HuH-7 (cell line): ENCODE measurements at regions not wholly inside any gene's neighbourhood (a gene's known extent, or its start where the extent isn't known, plus 50 kb on each side); places are given as distances from the start of the nearest gene placed in this dataset.

Experiments used
- DNase-seq: peaks from one replicate; pipeline ENCODE4 v3.0.0; 2011; ENCODE audit warnings: low spot score

DNA sequence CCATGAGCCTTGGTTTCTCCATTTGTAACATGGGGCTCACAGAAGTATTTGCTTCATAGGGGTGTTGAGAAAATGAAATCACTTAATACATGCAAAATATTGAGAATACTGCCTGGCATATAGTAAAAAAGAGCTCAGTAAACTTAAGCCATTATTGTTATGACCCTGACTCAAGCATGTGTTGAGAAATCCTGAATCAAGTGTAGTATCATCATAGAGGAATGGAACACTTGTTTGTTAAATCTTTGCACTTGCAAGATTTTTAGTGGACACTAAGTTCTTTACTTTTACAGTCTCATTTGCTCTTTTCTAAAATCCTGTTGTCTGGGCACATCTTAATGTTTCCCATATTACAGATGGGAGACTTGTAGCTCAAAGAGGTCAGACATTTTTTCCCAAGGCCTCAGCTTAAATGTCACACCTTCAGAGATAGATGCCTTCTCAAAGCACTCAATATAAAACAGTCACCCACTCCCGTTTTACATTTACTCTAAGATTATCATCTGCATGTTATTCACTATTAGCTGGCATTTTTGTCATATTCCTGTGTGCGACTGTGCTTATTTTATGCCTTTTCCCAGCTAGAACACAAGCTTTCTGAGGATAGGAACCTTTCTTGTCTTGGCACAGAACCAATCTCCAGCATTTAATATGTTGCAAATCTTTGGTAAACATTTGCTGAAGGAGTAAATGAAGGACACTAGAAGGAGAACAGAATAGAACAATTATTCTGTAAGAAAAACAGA is 250.0 kb upstream of the TNC start:
- no peak for DNase-seq

DNA sequence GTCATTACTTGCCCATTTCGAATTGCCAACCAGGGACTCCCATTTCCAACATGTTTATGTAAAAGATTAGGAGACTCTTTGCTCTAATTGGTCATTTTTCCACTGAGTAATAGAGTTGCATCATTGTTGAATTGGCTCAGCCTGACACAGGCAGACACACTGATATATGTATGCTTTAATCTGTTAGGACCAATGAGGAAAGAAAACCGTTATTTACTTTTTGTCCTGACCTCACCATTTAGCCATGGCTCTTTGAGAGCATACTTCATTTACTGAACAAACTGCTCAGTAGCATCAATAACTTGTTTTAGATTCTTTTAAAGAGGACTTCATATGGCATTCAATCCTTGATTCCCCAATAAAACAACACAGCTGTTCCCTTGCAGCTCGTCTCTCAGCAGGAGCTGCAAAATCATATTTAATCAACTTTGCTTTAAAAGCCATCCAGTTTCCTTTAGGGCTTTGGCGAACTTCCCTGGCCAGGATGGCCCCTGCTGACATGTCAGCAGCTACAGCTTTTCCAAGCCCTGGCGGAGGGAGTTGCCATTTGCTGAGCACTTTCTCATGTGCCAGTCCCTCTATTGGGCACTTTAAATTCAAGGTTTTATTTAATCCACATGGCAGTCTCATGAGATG is 251.5 kb upstream of the TNC start:
- DNase-seq = no peak

DNA sequence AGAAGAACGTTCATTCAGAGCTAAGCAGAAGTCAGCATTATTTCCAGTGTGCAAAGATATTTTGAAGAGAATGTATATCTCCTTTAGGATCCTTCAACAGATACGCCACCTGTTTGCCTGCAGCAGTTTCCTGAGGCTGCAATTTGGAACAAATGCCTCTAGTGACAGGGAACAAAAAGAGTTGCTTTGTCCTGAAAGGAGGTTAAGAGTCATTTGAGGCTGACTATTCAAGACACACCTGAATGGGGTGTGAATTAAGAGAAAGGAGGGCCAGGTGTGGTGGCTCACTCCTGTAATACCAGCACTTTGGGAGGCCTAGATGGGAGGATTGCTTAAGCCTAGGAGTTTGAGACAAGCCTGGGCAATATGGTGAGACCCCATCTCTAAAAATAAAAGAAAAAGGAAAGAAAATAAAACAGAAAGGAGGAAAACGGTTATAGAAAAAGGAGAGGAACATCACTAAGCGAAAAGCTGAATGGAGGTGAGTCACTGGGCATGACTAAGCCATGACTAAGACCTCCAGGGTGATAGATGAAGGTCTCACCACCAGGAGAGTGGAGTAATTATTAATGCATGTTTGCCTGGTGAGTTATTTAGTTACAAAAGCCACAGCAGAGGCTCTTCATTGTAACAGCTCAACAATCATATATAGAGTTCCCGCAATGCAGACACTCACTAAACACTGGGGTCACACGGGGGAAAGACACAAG is 255.2 kb upstream of the TNC start:
- peak; percentile 9 for DNase-seq

DNA sequence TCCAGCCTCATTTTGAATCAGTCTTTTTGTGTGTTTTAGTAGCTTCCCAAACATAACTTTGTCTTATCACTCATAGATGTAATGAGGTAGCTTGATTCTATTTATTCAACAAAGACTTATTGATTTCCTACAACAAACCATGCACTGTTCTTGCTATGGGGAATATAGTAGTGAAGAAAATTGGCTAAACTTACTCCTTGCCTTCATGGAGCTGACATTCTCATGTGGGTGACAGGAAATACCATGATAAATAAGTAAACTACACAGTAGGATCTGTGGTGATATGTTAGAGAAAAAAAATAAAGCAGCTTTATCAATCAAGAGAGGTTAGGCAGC is 255.7 kb upstream of the TNC start:
- DNase-seq = no peak

DNA sequence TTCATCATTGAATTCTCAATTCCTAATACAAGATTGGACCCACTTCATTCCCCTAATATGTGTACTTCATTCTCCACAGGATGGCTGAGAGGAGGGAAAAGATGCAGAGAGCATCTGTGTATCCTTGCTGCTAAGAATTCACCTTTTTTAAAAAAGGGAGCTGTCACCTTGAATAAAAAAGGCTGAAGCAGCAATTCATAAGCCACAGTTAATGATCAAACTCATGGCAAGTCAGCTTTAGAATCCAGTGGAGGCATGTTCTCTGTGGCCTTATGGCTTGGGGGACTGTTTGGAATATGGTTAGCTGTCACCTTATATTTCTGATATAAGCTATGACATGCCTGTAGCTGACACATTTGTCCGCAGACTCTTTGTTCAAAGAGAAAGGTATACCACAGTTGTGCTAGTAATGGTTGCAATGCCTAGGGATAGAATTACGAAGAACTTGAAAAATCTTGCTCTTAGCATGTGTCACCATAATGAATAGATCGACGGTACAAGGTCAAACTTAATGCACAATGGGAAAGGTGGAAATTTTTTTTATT is 256.8 kb upstream of the TNC start:
- no peak for DNase-seq

DNA sequence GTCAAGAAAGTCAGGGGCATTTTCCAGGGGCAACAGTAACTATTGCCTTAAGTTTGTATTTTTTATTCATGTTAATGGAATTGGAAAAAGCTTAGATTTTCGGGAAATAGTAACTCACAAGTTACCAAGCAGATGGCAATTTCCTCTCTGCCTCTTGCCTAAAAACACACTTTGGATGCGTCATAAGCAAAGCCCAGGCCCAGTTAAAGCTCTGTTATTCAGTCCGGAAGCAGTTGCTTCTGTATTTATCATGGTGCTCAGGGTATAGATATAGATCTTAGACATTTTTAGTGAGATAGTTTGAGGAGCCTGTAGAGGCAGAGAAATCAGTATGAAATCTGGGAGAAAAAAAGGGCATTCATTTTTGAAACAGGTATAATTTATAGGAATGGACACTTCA is 260.3 kb upstream of the TNC start:
- DNase-seq = no peak

DNA sequence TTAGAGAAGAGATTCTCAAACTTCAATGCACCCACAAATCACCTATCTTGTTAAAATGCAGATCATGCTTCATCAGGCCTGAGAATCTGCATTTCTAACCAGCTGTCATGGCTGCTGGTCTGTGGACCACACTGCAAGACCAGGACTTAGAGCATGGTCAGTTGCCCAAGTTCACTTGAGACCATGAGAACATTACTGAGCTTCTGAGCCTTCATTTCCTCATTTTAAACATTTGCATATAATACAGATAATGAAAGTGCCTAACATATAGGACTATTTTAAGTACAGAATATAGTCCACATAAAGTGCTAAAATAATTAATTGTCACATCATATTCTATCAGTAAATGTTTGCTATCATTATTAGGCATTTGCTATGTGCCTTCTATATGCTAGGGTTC is 260.8 kb upstream of the TNC start:
- no peak for DNase-seq

DNA sequence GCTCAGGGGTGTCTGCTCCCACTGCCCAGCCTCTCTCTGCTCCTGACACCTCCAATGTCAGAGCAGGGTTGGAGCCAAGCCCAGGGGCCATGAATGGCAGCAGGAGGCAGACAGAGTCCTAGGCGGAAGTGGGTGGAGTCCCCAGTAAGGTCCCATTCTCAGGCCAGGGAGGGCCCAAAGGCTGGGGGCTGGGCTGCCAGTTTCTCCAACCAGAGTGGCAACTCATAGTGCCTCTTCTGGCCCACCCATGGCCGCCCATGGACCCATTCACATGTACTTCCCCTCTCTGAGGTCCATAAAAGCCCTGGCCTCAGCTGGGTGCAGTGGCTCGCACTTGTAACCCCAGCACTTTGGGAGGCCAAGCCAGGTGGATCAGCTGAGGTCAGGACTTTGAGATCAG is 261.8 kb upstream of the TNC start:
- DNase-seq = no peak

DNA sequence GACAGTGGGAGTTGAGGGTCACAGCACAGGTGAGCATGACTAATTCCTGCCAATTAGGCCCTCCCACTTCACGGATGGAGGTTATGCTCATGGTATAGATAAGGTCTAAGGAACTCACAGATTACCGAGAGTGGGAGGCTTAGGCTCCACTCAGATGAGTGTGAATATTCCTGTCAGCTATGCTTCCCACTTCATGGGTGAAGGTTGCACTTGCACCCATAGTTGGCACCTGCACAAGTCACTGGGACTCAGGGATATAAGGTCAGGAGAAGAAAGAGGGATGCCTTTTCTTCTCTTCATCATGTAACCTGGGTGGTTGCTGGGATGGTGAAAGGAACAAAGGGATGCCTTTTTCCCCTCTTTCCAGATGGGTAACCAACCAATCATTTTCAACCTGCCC is 264.9 kb upstream of the TNC start:
- no peak for DNase-seq

DNA sequence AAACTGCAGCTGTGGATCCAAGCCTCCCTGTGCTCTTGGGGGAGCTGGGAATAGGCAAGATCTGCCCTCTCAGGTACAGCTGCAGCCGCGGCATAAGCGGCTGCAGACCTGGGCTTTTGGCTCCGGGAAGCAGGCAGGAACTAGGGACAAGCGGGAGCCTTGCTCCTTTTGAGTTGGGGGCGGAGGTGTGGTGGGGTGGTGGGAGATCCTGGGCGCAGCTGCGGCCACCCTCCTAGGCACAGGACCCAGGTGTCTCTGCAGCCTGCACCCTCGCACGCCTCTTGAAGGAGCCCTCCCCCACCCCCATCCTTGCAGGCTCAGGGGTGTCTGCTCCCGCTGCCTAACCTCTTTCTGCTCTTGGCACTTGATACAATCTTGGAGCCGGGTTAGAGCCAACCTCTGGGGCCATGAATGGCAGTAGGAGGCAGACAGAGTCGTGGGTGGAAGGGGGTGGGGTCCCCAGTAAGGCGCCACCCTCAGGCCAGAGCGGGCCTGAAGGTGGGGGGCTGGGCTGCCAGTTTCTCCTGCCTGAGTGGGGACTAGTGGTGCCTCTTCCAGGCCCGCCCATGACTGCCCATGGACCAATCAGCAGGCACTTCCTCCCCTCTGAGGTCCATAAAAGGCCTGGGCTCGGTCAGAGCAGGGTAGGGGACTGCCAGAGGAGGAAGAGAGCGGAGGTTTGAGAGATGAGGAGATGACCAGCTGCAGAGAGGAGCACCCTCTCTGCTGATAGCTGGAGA is 267.6 kb upstream of the TNC start:
- DNase-seq = no peak

DNA sequence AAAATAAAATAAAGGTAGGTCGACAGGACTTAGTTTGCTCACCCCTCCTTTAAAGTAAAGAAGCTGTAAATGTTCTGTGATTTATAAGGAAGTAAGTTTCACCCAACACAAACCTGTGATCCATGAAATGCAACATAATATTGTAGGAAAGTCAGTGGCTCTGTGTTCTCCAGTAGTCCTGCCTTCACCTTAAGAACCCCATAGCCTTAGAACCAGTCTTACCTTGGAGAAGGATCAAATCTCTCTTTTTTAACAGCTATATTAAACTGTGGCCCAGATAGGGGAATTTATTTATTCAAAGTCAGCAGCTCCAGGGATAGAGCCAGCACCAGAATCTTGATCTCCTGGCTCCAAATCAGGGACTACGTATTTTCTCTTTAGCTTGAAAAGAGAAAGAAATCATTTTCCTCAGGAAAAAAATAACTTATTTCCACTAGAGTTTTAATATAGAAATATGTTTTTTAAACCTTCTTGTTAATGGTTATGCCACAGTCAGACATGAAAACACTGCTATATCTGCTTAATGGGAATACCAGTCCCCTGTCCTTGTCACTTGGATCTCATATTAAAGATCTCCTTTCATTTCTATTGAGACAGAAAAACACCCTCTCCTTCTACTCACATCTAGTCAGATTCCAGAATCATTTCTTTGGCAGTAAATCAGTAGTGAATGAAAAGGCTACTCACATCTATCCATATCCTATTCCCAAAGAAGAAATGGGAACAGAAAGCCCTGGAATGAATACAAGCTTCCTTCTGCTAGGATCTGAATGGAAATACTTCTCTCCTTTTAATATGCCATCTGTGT is 269.2 kb upstream of the TNC start:
- no peak for DNase-seq

DNA sequence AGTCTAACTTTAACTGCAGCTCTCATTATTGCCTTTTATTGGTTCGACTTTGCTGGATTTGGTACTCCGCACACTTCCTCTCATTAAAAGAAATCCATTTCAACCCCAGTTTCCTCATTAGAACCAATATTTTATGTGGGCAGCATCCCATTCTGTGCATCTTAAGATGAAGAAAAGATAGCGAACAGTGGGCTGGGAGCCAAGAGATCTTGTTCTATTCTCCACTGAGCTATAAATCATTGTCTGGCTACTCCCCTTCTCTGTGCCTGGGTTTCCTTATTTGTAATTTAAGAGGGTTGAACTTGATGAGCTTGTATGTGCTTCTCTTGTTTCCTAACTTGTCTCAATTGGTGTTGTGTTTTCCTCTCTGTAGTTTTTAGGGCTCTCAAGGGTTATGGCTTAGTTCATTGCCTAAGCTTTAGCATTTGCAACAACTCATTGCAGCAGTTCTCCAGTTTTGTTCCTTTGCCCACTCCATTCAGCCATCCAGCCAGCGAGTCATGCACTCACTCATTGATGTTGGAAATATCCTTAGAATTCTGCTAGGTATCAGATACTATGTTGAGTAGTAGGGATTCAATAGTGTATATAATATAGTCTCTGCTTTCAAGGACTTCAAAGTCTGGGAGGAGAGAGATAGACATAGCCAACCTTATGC is 273.3 kb upstream of the TNC start:
- DNase-seq = no peak

DNA sequence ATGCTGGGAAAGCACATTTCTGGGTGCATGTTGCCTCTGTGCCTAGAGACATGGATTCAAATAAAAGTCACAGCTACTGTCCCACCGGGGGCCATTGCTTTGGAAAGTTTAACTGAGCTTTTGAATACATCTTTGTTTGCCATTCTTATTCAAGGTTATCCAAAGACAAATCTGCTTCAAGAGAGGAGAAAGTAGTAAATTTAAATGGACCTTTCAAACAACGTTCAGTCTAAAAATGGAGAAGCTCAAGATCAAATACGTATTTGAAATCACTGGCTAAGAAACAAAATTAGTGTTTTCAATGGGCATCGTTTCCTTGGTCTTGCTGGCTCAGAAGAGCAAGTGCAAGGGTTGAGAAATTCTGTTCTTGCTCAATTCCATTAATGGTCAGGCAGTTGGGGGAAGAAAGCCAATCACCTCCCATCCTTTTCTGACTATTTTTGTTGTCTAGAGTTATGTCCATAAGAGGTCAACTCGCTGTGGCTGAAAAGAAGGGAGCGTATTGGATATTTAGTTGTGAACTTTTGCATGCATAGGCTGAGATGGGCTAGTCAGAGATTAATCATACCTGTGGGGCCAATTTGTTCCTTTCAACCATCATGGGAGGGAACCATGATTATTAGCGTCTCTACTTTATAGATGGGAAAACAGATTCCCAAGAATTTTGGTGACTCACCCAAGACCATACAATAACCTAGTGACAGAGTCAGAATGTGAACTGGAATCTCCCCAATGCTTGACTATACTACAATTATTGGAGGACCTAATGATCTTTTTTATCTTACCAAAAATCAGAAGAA is 276.2 kb upstream of the TNC start:
- no peak for DNase-seq

DNA sequence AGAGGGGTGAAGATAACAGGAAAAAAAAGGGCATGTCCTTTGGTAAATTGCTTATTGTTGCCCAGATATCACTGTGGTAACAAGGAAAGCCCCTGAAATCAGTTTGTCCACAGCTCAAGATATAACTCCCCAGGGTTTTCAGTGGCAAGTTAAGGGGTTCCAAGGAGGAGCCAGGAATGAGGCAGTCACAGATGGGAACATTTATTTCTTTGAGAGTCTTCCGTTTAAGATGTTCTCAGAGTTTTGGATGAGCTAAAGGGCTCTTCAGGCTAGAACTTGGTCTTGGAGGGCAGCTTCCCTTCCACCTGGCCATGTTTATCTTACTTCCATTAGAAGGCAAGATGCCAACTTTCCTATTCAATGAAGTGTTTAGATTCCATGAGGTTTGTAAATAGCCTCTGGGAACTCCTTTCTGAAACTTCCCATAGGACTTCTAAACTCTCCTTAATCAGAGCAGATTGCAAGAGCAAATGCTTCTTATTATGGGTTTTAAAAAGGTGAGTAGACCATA is 277.6 kb upstream of the TNC start:
- no peak for DNase-seq

DNA sequence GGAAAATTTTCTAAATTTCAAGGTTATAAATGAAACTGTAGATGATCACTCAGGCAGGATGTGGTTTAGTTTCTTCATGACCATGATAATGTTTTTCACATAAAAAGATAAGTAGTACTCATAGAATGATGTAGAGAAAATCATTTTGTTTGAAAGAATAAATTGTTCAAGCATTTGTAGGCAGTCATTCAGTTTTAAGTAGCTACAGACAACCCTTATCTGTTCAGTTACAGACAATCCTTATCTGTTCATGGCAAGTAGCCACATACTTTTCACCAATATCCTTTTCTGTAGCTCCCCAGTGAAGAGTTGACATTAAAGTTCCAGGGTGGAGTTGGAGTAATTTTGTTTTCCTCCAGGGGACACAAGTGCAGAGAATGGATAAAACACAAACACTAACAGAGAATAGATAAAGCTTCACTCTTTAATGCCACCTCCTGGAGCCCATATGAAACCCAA is 278.1 kb upstream of the TNC start:
- no peak for DNase-seq

DNA sequence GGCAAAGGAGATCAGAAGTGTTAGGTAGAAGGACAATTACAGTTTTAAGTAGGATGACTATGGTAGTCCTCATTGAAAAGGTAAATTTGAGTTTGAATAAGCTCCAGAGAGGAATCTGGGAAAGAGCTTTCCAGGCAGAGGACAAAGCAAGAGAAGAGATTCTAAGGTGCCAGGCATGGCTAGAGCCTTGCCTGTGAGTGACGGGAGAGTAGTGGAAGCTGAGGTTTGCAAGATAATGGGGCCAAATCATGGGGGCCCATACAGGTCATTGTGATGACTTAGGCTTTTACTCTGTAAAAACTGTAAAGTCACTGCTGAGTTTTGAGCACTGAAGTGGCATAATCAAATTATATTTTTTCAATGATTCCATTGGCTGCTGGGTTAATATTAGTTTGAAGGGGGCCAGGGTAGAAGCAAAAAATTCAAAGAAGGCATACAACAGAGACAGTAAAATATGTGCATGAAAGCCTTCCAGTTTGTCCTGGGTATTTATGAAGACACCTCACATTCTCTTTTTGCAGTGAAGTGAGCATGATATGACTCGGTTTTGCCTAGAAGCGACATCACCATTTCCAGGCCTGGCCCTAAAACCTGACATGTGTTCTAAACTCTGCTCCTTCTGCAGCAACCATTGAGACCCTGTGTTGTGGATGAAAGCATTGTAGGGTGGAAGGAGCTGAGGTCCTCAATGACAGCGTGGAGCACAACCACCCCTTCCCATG is 279.8 kb upstream of the TNC start:
- DNase-seq = no peak

DNA sequence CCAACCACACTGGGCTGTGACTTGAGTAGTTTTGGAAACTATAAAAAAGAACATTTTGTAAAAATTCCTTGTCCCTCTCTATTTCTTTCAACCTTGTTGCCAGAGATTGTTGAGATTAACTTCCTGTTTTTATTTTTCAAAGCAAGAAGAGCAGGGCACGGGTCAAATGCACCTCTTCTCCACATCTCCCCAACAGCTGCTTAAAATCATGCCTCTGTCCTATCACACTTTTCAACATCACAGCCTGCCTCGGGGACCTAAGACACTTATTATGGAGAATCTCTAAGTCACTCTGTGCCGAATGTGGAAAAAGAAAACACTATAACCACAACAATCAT is 280.3 kb upstream of the TNC start:
- DNase-seq = no peak

DNA sequence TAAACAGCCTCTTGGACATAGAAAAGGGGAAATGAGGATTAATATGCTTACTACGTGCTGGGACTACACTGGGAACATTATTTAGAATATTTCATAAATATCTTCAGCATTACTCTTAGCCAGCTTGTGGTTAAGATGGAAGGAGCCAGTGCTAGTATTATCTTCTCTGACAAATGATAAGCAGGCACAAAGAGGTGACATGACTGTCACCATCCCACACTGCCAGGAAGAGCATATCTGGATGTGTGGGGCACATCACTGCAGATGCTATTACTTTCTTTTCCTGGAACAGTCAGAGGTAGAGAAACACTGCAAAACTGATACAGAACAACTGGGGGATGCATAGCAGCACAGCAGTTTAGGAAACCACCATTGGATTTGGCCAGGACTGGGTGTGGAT is 281.0 kb upstream of the TNC start:
- DNase-seq = no peak

DNA sequence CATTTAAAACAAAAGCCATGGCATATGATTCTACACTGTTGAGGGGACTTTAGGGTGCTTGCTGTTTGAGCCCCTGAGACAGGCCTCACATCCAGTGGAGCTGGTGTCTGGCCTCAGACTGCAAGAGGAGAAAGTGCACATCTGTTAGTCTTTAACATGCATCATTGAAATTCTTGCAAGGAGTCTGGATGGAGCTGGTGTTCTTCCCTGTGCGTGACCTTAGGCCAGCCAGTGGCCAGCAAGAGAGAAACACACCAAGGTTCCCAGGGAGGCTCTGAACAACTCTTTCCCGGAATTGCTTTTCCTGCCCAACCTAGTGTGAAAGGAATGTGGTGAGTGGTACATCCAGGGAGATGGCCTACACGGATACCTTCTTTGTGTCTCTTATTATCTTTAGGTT is 282.8 kb upstream of the TNC start:
- no peak for DNase-seq
